IgD-negative memory B cell (primary cell): ENCODE measurements at regions not wholly inside any gene's neighbourhood (a gene's known extent, or its start where the extent isn't known, plus 50 kb on each side); places are given as distances from the start of the nearest gene placed in this dataset.

ENCODE experiments used
- H3K27ac Mint-ChIP-seq, 3 donors: one replicate each; pipeline ENCODE4 v1.8.0; 2020 to 2022; ENCODE audit warnings: mild to moderate bottlenecking in 3 of 3, mixed read lengths in 3 of 3, moderate library complexity in 1 of 3
- H3K27me3 Mint-ChIP-seq: one replicate; pipeline ENCODE4 v1.8.0; 2021; ENCODE audit warnings: mixed read lengths
- H3K36me3 Mint-ChIP-seq: one replicate; pipeline ENCODE4 v1.8.0; 2020; ENCODE audit warnings: mild to moderate bottlenecking, mixed read lengths
- H3K4me1 Mint-ChIP-seq, 3 donors: one replicate each; pipeline ENCODE4 v1.8.0; 2020 to 2022; ENCODE audit warnings: mixed read lengths in 3 of 3, mild to moderate bottlenecking in 1 of 3
- H3K4me3 Mint-ChIP-seq, 4 donors: one replicate each; pipeline ENCODE4 v1.8.0; 2020 to 2022; ENCODE audit warnings: mild to moderate bottlenecking in 4 of 4, mixed read lengths in 4 of 4, moderate library complexity in 3 of 4
- H3K9me3 Mint-ChIP-seq, 3 donors: one replicate each; pipeline ENCODE4 v1.8.0; 2020 to 2021; ENCODE audit warnings: mixed read lengths in 3 of 3, mild to moderate bottlenecking in 1 of 3

- no peak overlapping the region for H3K27ac Mint-ChIP-seq
- H3K27me3 Mint-ChIP-seq, result peaks cover 16% of the 10 kb centered on the region
- peaks cover 0 to 3% (median 1%) of the 10 kb centered on the region in 3 donors for H3K9me3 Mint-ChIP-seq
- H3K4me1 Mint-ChIP-seq, result peaks cover 0 to 1% (median 0%) of the 10 kb centered on the region in 3 donors
- H3K36me3 Mint-ChIP-seq, result no peaks in the 10 kb centered on the region
- no peak overlapping the region for H3K4me3 Mint-ChIP-seq
These were observed 183.5 kb upstream of the AFDN start for GRCh38 chr6:167643223-167643622.

GRCh38 chr6:167643716-167644115 lies 183.0 kb upstream of the AFDN start:
- H3K9me3 Mint-ChIP-seq, result peaks cover 0 to 3% (median 1%) of the 10 kb centered on the region in 3 donors
- peaks cover 0 to 1% (median 0%) of the 10 kb centered on the region in 3 donors for H3K4me1 Mint-ChIP-seq
- H3K36me3 Mint-ChIP-seq, result no peaks in the 10 kb centered on the region
- peaks cover 18% of the 10 kb centered on the region for H3K27me3 Mint-ChIP-seq
- no peak overlapping the region for H3K4me3 Mint-ChIP-seq
- H3K27ac Mint-ChIP-seq, result no peak overlapping the region

DNA sequence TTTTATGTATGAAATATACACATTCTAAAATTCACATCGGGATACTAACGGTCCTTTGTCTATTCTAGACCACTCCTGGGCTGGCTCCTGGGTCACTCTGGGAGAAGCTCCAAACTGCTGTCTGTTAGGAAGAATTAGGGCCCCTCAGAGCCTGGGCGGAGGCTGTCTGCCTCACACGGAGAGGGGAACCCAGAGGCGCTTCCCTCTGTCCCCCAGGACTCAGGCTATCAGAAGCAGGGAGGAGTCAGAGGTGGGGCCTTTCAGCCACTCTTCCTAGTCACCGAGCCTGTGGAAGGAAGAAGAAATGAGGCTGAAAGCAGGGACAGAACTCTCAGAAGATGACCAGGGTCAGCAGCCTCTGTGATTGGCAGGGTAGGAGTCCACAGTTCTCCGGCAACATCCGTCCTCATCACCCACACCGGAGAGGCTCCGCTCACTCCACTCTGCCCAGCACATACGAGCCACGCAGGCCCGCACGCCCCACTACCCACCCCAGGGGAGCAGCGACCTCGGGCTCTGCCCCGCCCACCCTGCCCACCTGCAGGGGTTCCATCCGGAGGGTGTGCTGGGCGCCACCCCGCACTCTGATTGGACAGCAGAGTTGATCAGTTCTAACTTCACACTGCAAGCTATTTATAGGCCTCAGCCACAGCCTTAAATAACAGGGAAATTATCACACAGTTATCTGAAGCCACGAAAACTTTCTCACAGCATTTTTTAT lies 182.1 kb upstream of the AFDN start:
- no peaks in the 10 kb centered on the region for H3K36me3 Mint-ChIP-seq
- peaks cover 0 to 3% (median 1%) of the 10 kb centered on the region in 3 donors for H3K9me3 Mint-ChIP-seq
- peaks cover 20% of the 10 kb centered on the region for H3K27me3 Mint-ChIP-seq
- H3K4me3 Mint-ChIP-seq, result no peak overlapping the region
- no peak overlapping the region for H3K27ac Mint-ChIP-seq
- peaks cover 0 to 1% (median 0%) of the 10 kb centered on the region in 3 donors for H3K4me1 Mint-ChIP-seq

GRCh38 chr6:167645368-167645767 lies 181.3 kb upstream of the AFDN start:
- H3K36me3 Mint-ChIP-seq, result no peaks in the 10 kb centered on the region
- peaks cover 20% of the 10 kb centered on the region for H3K27me3 Mint-ChIP-seq
- H3K4me1 Mint-ChIP-seq, result peaks cover 0 to 1% (median 0%) of the 10 kb centered on the region in 3 donors
- H3K4me3 Mint-ChIP-seq, result no peak overlapping the region
- no peak overlapping the region for H3K27ac Mint-ChIP-seq
- H3K9me3 Mint-ChIP-seq, result peaks cover 0 to 3% (median 1%) of the 10 kb centered on the region in 3 donors

GRCh38 chr6:167647306-167647705 lies 179.4 kb upstream of the AFDN start:
- Mint-ChIP-seq H3K9me3 (peaks cover 0 to 1% (median 0%) of the 10 kb centered on the region in 3 donors), H3K36me3 (no peaks in the 10 kb centered on the region), H3K4me1 (peaks cover 0 to 1% (median 0%) of the 10 kb centered on the region in 3 donors), H3K27ac (no peak overlapping the region), H3K27me3 (peaks cover 20% of the 10 kb centered on the region), H3K4me3 (no peak overlapping the region)

DNA sequence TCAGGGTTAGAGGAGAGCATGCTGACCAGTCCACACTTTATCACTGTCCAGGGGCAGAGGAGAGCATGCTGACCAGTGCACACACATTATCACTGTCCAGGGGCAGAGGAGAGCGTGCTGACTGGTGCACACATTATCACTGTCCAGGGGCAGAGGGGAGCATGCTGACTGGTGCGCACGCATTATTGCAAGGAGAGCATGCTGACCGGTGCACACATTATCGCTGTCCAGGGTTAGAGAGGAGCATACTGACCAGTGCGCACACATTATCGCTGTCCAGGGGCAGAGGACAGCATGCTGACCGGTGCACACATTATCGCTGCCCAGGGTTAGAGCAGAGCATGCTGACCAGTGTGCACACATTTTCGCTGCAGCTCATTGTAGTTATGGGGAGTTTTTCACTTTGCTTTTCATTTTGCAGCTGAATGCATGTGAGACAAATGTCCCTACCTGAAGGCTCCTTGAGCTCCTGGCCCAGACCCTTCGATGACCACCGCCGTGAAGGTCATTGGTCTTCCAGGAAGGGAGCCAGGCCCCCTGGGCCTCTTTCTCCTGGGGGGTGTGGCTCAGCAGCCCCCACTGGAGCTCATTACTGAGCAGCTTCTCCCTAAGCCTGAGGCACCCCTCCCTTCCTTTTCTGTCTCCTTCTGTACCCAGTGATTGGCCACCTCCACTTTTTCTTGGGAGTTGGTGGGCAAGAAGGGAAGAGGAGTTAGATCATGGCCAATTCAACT lies 178.8 kb upstream of the AFDN start:
- Mint-ChIP-seq H3K27ac (no peak overlapping the region), H3K27me3 (peaks cover 20% of the 10 kb centered on the region), H3K4me1 (peaks cover 0 to 1% (median 0%) of the 10 kb centered on the region in 3 donors), H3K9me3 (no peaks in the 10 kb centered on the region), H3K4me3 (no peak overlapping the region), H3K36me3 (no peaks in the 10 kb centered on the region)

DNA sequence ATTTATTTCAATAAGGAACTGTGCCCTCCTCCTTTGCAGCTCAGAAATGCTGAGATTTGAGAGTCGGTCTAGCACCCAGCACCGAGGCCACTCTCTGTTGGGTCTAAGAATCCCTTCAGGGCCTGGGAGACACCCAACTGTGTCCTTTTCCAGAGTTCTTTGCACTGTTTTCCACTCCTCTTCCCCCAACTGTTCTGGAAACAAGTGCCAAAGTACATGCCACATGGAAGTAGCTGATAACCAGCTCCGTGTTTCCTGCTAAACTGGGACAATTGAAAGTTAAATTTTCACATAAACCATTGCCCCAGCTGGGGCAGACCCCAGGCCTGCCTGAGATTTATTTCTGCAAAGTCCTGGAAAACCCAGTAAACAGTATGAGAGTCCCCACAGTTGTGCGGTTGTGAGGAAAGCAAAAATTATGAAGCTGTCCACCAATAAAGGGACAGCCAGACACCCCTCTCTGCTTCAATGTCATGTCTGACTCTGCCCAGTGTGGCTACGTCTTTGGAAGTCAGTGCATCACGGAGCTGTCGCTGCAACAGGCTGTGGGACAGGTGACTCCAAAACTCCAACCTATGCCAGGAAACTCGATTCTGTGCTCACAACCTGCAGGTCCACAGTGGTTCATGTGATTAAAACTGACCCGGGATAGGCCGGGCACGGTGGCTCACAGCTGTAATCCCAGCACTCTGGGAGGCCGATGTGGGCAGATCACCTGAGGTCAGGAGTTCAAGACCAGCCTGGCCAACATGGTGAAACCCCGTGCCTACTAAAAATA lies 178.0 kb upstream of the AFDN start:
- Mint-ChIP-seq H3K9me3 (peaks cover 0 to 1% (median 0%) of the 10 kb centered on the region in 3 donors), H3K4me1 (peaks cover 0 to 1% (median 0%) of the 10 kb centered on the region in 3 donors), H3K27ac (no peak overlapping the region), H3K27me3 (peaks cover 22% of the 10 kb centered on the region), H3K4me3 (no peak overlapping the region), H3K36me3 (no peaks in the 10 kb centered on the region)

GRCh38 chr6:167649476-167649875 lies 177.2 kb upstream of the AFDN start:
- peaks cover 23% of the 10 kb centered on the region for H3K27me3 Mint-ChIP-seq
- no peaks in the 10 kb centered on the region for H3K36me3 Mint-ChIP-seq
- H3K4me1 Mint-ChIP-seq, result peaks cover 0 to 1% (median 0%) of the 10 kb centered on the region in 3 donors
- H3K27ac Mint-ChIP-seq, result no peak overlapping the region
- H3K9me3 Mint-ChIP-seq, result peaks cover 0 to 2% (median 0%) of the 10 kb centered on the region in 3 donors
- no peak overlapping the region for H3K4me3 Mint-ChIP-seq

GRCh38 chr6:167650730-167651317 lies 175.9 kb upstream of the AFDN start:
- H3K27ac Mint-ChIP-seq, result no peak overlapping the region
- H3K4me3 Mint-ChIP-seq, result no peak overlapping the region
- no peaks in the 10 kb centered on the region for H3K4me1 Mint-ChIP-seq
- peaks cover 0 to 2% (median 0%) of the 10 kb centered on the region in 3 donors for H3K9me3 Mint-ChIP-seq
- no peaks in the 10 kb centered on the region for H3K36me3 Mint-ChIP-seq
- H3K27me3 Mint-ChIP-seq, result peaks cover 15% of the 10 kb centered on the region

DNA sequence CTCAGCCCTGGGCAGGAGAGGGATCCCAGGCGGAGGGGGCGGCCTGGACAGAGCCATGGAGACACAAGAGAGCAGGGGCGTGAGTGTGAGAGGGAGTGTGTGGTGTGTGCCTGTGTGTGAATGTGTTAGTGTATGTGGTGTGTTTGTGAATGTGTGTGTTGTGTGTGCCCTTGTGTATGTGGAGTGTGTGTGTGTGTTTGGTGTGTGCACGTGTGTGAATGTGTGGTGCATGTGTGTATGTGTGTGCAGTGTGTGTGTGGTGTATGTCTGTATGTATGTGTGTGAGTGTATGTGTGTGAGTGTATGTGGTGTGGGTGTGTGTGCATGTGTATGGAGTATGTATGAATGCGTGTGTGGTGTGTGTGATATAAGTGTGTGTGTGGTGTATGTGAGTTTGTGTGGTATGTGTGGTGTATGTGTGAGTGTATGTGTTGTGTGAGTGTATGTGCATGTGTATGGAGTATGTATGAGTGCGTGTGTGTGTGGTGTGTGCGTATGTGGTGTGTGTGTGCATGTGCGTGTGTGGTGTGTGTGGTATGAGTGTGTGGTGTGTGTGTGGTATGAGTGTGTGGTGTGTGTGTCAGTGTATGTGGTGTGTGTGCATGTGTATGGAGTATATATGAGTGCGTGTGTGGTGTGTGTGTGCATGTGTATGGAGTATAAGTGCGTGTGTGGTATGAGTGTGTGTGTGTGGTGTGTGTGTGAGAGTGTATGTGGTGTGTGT lies 175.2 kb upstream of the AFDN start:
- Mint-ChIP-seq H3K27me3 (peaks cover 11% of the 10 kb centered on the region), H3K9me3 (peaks cover 0 to 2% (median 0%) of the 10 kb centered on the region in 3 donors), H3K4me1 (no peaks in the 10 kb centered on the region), H3K36me3 (no peaks in the 10 kb centered on the region), H3K27ac (no peak overlapping the region), H3K4me3 (no peak overlapping the region)

GRCh38 chr6:167652042-167652700 lies 174.5 kb upstream of the AFDN start:
- H3K9me3 Mint-ChIP-seq, result peaks cover 0 to 2% (median 0%) of the 10 kb centered on the region in 3 donors

DNA sequence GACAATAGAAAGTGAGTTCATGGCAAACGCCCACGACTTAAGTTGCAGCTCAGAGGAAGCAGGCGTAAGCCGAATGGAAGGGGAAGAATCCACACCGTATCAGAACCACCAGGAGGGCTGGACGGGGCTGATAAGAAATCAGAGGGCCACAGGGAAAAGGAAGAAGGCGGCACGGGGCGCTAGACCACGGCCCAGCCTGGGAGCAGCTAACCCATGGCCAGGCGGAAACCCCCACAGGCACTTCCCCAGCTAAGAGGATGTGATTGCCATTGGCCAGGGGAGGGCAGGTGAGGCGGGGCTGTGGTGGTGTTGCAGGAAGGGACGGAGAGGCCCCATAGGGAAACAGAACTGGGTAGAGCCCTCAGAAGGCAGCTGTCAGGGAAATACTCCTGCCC lies 174.0 kb upstream of the AFDN start:
- H3K36me3 Mint-ChIP-seq, result no peaks in the 10 kb centered on the region
- H3K4me3 Mint-ChIP-seq, result no peak overlapping the region

More at GRCh38 chr6:167652042-167652700, 174.5 kb upstream of the AFDN start:
- H3K27me3 Mint-ChIP-seq, result peaks cover 8% of the 10 kb centered on the region
- H3K4me1 Mint-ChIP-seq, result no peaks in the 10 kb centered on the region
- no peak overlapping the region for H3K27ac Mint-ChIP-seq
- no peak overlapping the region for H3K4me3 Mint-ChIP-seq
- no peaks in the 10 kb centered on the region for H3K36me3 Mint-ChIP-seq

GRCh38 chr6:167653561-167653960 lies 173.2 kb upstream of the AFDN start:
- H3K4me1 Mint-ChIP-seq, result no peaks in the 10 kb centered on the region
- H3K27ac Mint-ChIP-seq, result no peak overlapping the region

More for the DNA sequence above, 174.0 kb upstream of the AFDN start:
- H3K27ac Mint-ChIP-seq, result no peak overlapping the region
- peaks cover 7% of the 10 kb centered on the region for H3K27me3 Mint-ChIP-seq
- H3K4me1 Mint-ChIP-seq, result no peaks in the 10 kb centered on the region
- peaks cover 0 to 2% (median 0%) of the 10 kb centered on the region in 3 donors for H3K9me3 Mint-ChIP-seq

GRCh38 chr6:167654389-167654788 lies 172.3 kb upstream of the AFDN start:
- Mint-ChIP-seq H3K27ac (no peak overlapping the region), H3K36me3 (no peaks in the 10 kb centered on the region), H3K27me3 (peaks cover 4% of the 10 kb centered on the region), H3K9me3 (peaks cover 0 to 2% (median 0%) of the 10 kb centered on the region in 3 donors), H3K4me3 (no peak overlapping the region), H3K4me1 (no peaks in the 10 kb centered on the region)

More at GRCh38 chr6:167653561-167653960, 173.2 kb upstream of the AFDN start:
- no peaks in the 10 kb centered on the region for H3K36me3 Mint-ChIP-seq
- peaks cover 0 to 2% (median 0%) of the 10 kb centered on the region in 3 donors for H3K9me3 Mint-ChIP-seq
- H3K27me3 Mint-ChIP-seq, result peaks cover 5% of the 10 kb centered on the region
- H3K4me3 Mint-ChIP-seq, result no peak overlapping the region
